Endothelial cell (in vitro differentiated cells): ENCODE measurements at regions not wholly inside any gene's neighbourhood (a gene's known extent, or its start where the extent isn't known, plus 50 kb on each side); places are given as distances from the start of the nearest gene placed in this dataset.

Experiments used
- DNase-seq: peaks from one replicate; pipeline ENCODE4 v3.0.0; 2021; ENCODE audit warnings: low spot score
- H3K27ac Mint-ChIP-seq: one replicate; pipeline ENCODE4 v1.8.0; 2021; ENCODE audit warnings: mixed read lengths, inconsistent platforms; ENCODE audit not compliant: unreplicated experiment
- H3K27me3 Mint-ChIP-seq: one replicate; pipeline ENCODE4 v1.8.0; 2021; ENCODE audit warnings: mild to moderate bottlenecking, moderate library complexity, mixed read lengths, inconsistent platforms; ENCODE audit not compliant: unreplicated experiment
- H3K36me3 Mint-ChIP-seq: one replicate; pipeline ENCODE4 v1.8.0; 2021; ENCODE audit warnings: mild to moderate bottlenecking, low read depth, mixed read lengths, inconsistent platforms; ENCODE audit not compliant: unreplicated experiment
- H3K4me1 Mint-ChIP-seq: one replicate; pipeline ENCODE4 v1.8.0; 2021; ENCODE audit warnings: mild to moderate bottlenecking, mixed read lengths, inconsistent platforms; ENCODE audit not compliant: unreplicated experiment
- H3K4me3 Mint-ChIP-seq: one replicate; pipeline ENCODE4 v1.8.0; 2021; ENCODE audit warnings: mild to moderate bottlenecking, mixed read lengths, inconsistent platforms; ENCODE audit not compliant: unreplicated experiment
- H3K9me3 Mint-ChIP-seq: one replicate; pipeline ENCODE4 v1.8.0; 2021; ENCODE audit warnings: mixed read lengths, inconsistent platforms; ENCODE audit not compliant: unreplicated experiment
- CTCF ChIP-seq: fragments of 200-600 bp; sonication (generic); IDR thresholded peaks from one replicate; pipeline ENCODE4 v1.5.0; 2021; ENCODE audit warnings: antibody characterized with exemption; ENCODE audit not compliant: unreplicated experiment

GRCh38 chr1:65668368-65668767 lies 124.3 kb upstream of the PDE4B start:
- Mint-ChIP-seq H3K27me3 (no peaks in the 10 kb centered on the region), H3K4me3 (no peak overlapping the region), H3K36me3 (no peaks in the 10 kb centered on the region), H3K4me1 (no peaks in the 10 kb centered on the region), H3K27ac (no peak overlapping the region), H3K9me3 (no peaks in the 10 kb centered on the region)
- no peak for TF ChIP-seq CTCF
- DNase-seq: no peak

GRCh38 chr1:65670518-65670917 lies 122.2 kb upstream of the PDE4B start:
- no peaks in the 10 kb centered on the region for H3K27me3 Mint-ChIP-seq
- H3K36me3 Mint-ChIP-seq: no peaks in the 10 kb centered on the region
- H3K9me3 Mint-ChIP-seq: no peaks in the 10 kb centered on the region
- DNase-seq: no peak
- no peaks in the 10 kb centered on the region for H3K4me1 Mint-ChIP-seq
- no peak overlapping the region for H3K27ac Mint-ChIP-seq
- H3K4me3 Mint-ChIP-seq: no peak overlapping the region
- TF ChIP-seq CTCF: no peak

GRCh38 chr1:65674522-65674921 lies 118.2 kb upstream of the PDE4B start:
- TF ChIP-seq CTCF: no peak
- Mint-ChIP-seq H3K36me3 (no peaks in the 10 kb centered on the region), H3K27ac (no peak overlapping the region), H3K27me3 (no peaks in the 10 kb centered on the region), H3K4me3 (no peak overlapping the region), H3K9me3 (no peaks in the 10 kb centered on the region), H3K4me1 (no peaks in the 10 kb centered on the region)
- no peak for DNase-seq

GRCh38 chr1:65679773-65680172 lies 112.9 kb upstream of the PDE4B start:
- no peak for TF ChIP-seq CTCF
- Mint-ChIP-seq H3K4me3 (no peak overlapping the region), H3K27ac (no peak overlapping the region), H3K4me1 (no peaks in the 10 kb centered on the region), H3K27me3 (no peaks in the 10 kb centered on the region), H3K9me3 (no peaks in the 10 kb centered on the region), H3K36me3 (no peaks in the 10 kb centered on the region)
- no peak for DNase-seq

GRCh38 chr1:65681096-65681495 lies 111.6 kb upstream of the PDE4B start:
- Mint-ChIP-seq H3K4me1 (no peaks in the 10 kb centered on the region), H3K9me3 (peaks cover under 1% of the 10 kb centered on the region), H3K27me3 (no peaks in the 10 kb centered on the region), H3K27ac (no peak overlapping the region), H3K36me3 (no peaks in the 10 kb centered on the region), H3K4me3 (no peak overlapping the region)
- TF ChIP-seq CTCF: no peak
- no peak for DNase-seq
